Keratinocyte (primary cell): ENCODE measurements at regions not wholly inside any gene's neighbourhood (a gene's known extent, or its start where the extent isn't known, plus 50 kb on each side); places are given as distances from the start of the nearest gene placed in this dataset.

Experiments used
- DNase-seq: peaks from one replicate; pipeline ENCODE4 v3.0.0-alpha.2; 2011; ENCODE audit warnings: low read depth, missing footprints, low spot score
- FAIRE-seq: peaks from 2 replicates; lab custom pipeline; 2011; peaks lifted over from hg19 to GRCh38; lab: Jason Lieb, UNC
- H2AFZ ChIP-seq: 2 replicates; pipeline ENCODE4 v1.6.0; 2012; ENCODE audit warnings: low read length, control low read depth, inconsistent platforms; ENCODE audit not compliant: control insufficient read depth
- H3K27ac ChIP-seq: 2 replicates; pipeline ENCODE4 v1.5.1; 2011; ENCODE audit warnings: low read length; ENCODE audit not compliant: control insufficient read depth, insufficient read depth
- H3K27me3 ChIP-seq: 3 replicates; pipeline ENCODE4 v1.6.0; 2011; ENCODE audit warnings: low read length; ENCODE audit not compliant: control insufficient read depth, insufficient read depth; ENCODE audit errors: extremely low read depth
- H3K36me3 ChIP-seq, 2 experiments: 2 replicates in 1 of 2; 3 replicates in 1 of 2; pipeline ENCODE4 v1.5.1; 2011; ENCODE audit warnings: low read length in 2 of 2, mild to moderate bottlenecking in 1 of 2; ENCODE audit not compliant: control insufficient read depth in 2 of 2, insufficient read depth in 2 of 2; ENCODE audit errors: extremely low read depth in 1 of 2
- H3K4me1 ChIP-seq: 3 replicates; pipeline ENCODE4 v1.5.1; 2011; ENCODE audit warnings: low read length; ENCODE audit not compliant: control insufficient read depth, insufficient read depth; ENCODE audit errors: extremely low read depth
- H3K4me2 ChIP-seq: 3 replicates; pipeline ENCODE4 v1.6.0; 2011; ENCODE audit warnings: low read depth, low read length; ENCODE audit not compliant: control insufficient read depth, insufficient read depth; ENCODE audit errors: extremely low read depth
- H3K4me3 ChIP-seq, 3 experiments: fragments of 200-600 bp in 1 of 3; sonication (generic) in 1 of 3; 2 replicates in 2 of 3; 3 replicates in 1 of 3; pipeline ENCODE4 v1.5.1; 2011 to 2016; ENCODE audit warnings: low read length in 3 of 3, mild to moderate bottlenecking in 3 of 3, control low read depth in 2 of 3, inconsistent platforms in 1 of 3, low read depth in 1 of 3, mixed read lengths in 1 of 3, mixed run types in 1 of 3, moderate library complexity in 1 of 3; ENCODE audit not compliant: control insufficient read depth in 2 of 3, insufficient read depth in 2 of 3; ENCODE audit errors: extremely low read depth in 1 of 3
- H3K79me2 ChIP-seq: 2 replicates; pipeline ENCODE4 v1.6.0; 2012; ENCODE audit warnings: low read length; ENCODE audit not compliant: control insufficient read depth, insufficient read depth
- H3K9ac ChIP-seq: 3 replicates; pipeline ENCODE4 v1.6.0; 2011; ENCODE audit warnings: low read length; ENCODE audit not compliant: control insufficient read depth, insufficient read depth; ENCODE audit errors: extremely low read depth
- H3K9me1 ChIP-seq: 3 replicates; pipeline ENCODE4 v1.6.0; 2011; ENCODE audit warnings: low read length; ENCODE audit not compliant: control insufficient read depth, insufficient read depth; ENCODE audit errors: extremely low read depth
- H3K9me3 ChIP-seq: 2 replicates; pipeline ENCODE4 v1.5.1; 2012; ENCODE audit warnings: low read depth, low read length; ENCODE audit not compliant: control insufficient read depth
- H4K20me1 ChIP-seq: 3 replicates; pipeline ENCODE4 v1.6.0; 2011; ENCODE audit warnings: low read length; ENCODE audit not compliant: control insufficient read depth, insufficient read depth; ENCODE audit errors: extremely low read depth
- CTCF ChIP-seq, 3 experiments: IDR thresholded peaks in 1 of 3; conservative IDR thresholded peaks in 1 of 3; optimal IDR thresholded peaks in 1 of 3; 2 replicates in 2 of 3; 3 replicates in 1 of 3; pipeline versions ENCODE3 to v1.5.1; 2011; ENCODE audit warnings: low read length in 3 of 3, mild to moderate bottlenecking in 3 of 3, moderate library complexity in 2 of 3, control low read depth in 1 of 3, inconsistent platforms in 1 of 3; ENCODE audit not compliant: insufficient read depth in 2 of 3; ENCODE audit errors: extremely low read depth in 1 of 3
- EZH2 ChIP-seq: IDR thresholded peaks from one replicate; pipeline ENCODE4 v1.6.1; 2012; ENCODE audit warnings: inconsistent platforms, mild to moderate bottlenecking, low read length, moderate library complexity
- dilution Hi-C: fragments of 300-500 bp; cut with MboI; formaldehyde crosslinking; loops from one replicate; pipeline ENCODE4 v1.7.0; 2020; ENCODE audit warnings: low sequenced_read_pairs; ENCODE audit not compliant: extremely low pct_ligation_motif_present

GRCh38 chrX:140389331-140389730 is 115.5 kb downstream of the SOX3 start:
- H3K9ac ChIP-seq = no peak overlapping the region
- no peak for DNase-seq
- TF ChIP-seq EZH2 (no peak), CTCF (optimal IDR thresholded peaks at IDR 0.05 in 1 of 3, IDR thresholded peaks at IDR 0.05 in 1 of 3, conservative IDR thresholded peaks at IDR 0.05 in 1 of 3; ENCODE audit: extremely low read depth in 1 of 3, insufficient read depth in 2 of 3, low read length in 3 of 3) (no peak)
- no peak overlapping the region for H3K4me3 ChIP-seq
- H3K27me3 ChIP-seq = no peaks in the 10 kb centered on the region
- H3K9me1 ChIP-seq = no peaks in the 10 kb centered on the region
- H2AFZ ChIP-seq = no peak overlapping the region
- no peaks in the 10 kb centered on the region for H4K20me1 ChIP-seq
- no peak for FAIRE-seq
- no peak overlapping the region for H3K27ac ChIP-seq
- H3K79me2 ChIP-seq = no peaks in the 10 kb centered on the region
- H3K9me3 ChIP-seq = no peaks in the 10 kb centered on the region
- no peak overlapping the region for H3K4me2 ChIP-seq
- no peaks in the 10 kb centered on the region for H3K4me1 ChIP-seq
- dilution Hi-C loops = no loop called here
- H3K36me3 ChIP-seq = no peaks in the 10 kb centered on the region

DNA sequence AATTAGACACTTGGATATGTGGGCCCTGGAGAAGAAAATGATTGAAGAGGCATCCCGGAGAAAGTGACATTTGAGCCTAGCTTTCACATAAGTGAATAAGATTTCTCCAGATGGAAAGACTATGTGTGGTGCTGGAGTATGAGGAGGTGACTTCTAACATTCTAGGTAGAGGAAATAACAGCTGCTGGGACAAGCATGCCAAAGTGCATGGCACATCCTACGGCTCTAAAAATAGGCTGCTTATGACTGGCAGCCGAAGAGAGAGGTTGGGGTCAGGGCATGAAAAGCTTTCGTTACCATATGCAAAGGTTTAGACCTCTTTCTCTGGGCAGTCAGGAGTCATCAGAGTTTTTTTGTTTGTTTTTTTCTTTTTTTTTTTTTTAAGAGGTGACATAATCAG is 142.0 kb downstream of the SOX3 start:
- dilution Hi-C loops = no loop called here
- no peak overlapping the region for H3K4me3 ChIP-seq
- no peaks in the 10 kb centered on the region for H3K79me2 ChIP-seq
- H3K27me3 ChIP-seq = no peaks in the 10 kb centered on the region
- no peaks in the 10 kb centered on the region for H4K20me1 ChIP-seq
- H3K27ac ChIP-seq = no peak overlapping the region
- H3K9me3 ChIP-seq = no peaks in the 10 kb centered on the region
- no peak for TF ChIP-seq CTCF (optimal IDR thresholded peaks at IDR 0.05 in 1 of 3, IDR thresholded peaks at IDR 0.05 in 1 of 3, conservative IDR thresholded peaks at IDR 0.05 in 1 of 3; ENCODE audit: extremely low read depth in 1 of 3, insufficient read depth in 2 of 3, low read length in 3 of 3)
- TF ChIP-seq EZH2 = no peak
- no peak overlapping the region for H3K9ac ChIP-seq
- H3K9me1 ChIP-seq = no peaks in the 10 kb centered on the region
- H3K36me3 ChIP-seq = no peaks in the 10 kb centered on the region
- FAIRE-seq (no peak), DNase-seq (no peak)
- no peak overlapping the region for H2AFZ ChIP-seq
- no peak overlapping the region for H3K4me2 ChIP-seq
- H3K4me1 ChIP-seq = no peaks in the 10 kb centered on the region
